Limb (tissue), 2 donors: ENCODE measurements at regions not wholly inside any gene's neighbourhood (a gene's known extent, or its start where the extent isn't known, plus 50 kb on each side); places are given as distances from the start of the nearest gene placed in this dataset.
"Not testable (repeated sequence)": the region's sequence is repeated elsewhere in the genome, so short reads cannot be mapped to it uniquely, and the experiment has no call there.

Experiments used
- DNase-seq, 2 donors: peaks; one replicate each; pipeline ENCODE4 v3.0.0-alpha.2; 2016; ENCODE audit errors: extremely low spot score in 2 of 2

- DNase-seq = no peak
These were observed 786.7 kb downstream of the TBC1D22A start for GRCh38 chr22:47548953-47549740.

- DNase-seq = no peak
These were observed 785.6 kb downstream of the TBC1D22A start for GRCh38 chr22:47547881-47548650.

- DNase-seq = no peak
These were observed 784.8 kb downstream of the TBC1D22A start for GRCh38 chr22:47547239-47547661.

GRCh38 chr22:47544696-47545095 lies 782.2 kb downstream of the TBC1D22A start:
- no peak for DNase-seq

- DNase-seq = no peak
These were observed 781.0 kb downstream of the TBC1D22A start for GRCh38 chr22:47543447-47543846.

- no peak for DNase-seq
These were observed 777.6 kb downstream of the TBC1D22A start for GRCh38 chr22:47540011-47540410.

- DNase-seq = no peak
These were observed 776.9 kb downstream of the TBC1D22A start for GRCh38 chr22:47539374-47539773.

GRCh38 chr22:47535681-47536080 lies 773.2 kb downstream of the TBC1D22A start:
- no peak for DNase-seq

GRCh38 chr22:47534804-47535410 lies 772.5 kb downstream of the TBC1D22A start:
- DNase-seq = no peak

GRCh38 chr22:47533961-47534803 lies 771.7 kb downstream of the TBC1D22A start:
- peak in 1 of 2 donors; percentile 73 for DNase-seq

GRCh38 chr22:47517062-47517461 lies 754.6 kb downstream of the TBC1D22A start:
- DNase-seq = no peak

- no peak for DNase-seq
These were observed 753.1 kb downstream of the TBC1D22A start for GRCh38 chr22:47515384-47516125.

GRCh38 chr22:47512617-47513016 lies 750.2 kb downstream of the TBC1D22A start:
- no peak for DNase-seq

GRCh38 chr22:47504962-47505361 lies 742.5 kb downstream of the TBC1D22A start:
- DNase-seq = no peak

GRCh38 chr22:47498969-47499495 lies 736.6 kb downstream of the TBC1D22A start:
- no peak for DNase-seq

- DNase-seq = no peak
These were observed 735.2 kb downstream of the TBC1D22A start for GRCh38 chr22:47497666-47498065.

GRCh38 chr22:47495110-47495509 lies 732.7 kb downstream of the TBC1D22A start:
- DNase-seq = no peak

GRCh38 chr22:47488131-47488530 lies 725.7 kb downstream of the TBC1D22A start:
- not testable (repeated sequence) for DNase-seq

- DNase-seq = no peak
These were observed 724.3 kb downstream of the TBC1D22A start for GRCh38 chr22:47486569-47487312.
